Skeletal muscle tissue (tissue), 3 donors: ENCODE measurements at regions not wholly inside any gene's neighbourhood (a gene's known extent, or its start where the extent isn't known, plus 50 kb on each side); places are given as distances from the start of the nearest gene placed in this dataset.

Experiments
- H3K27ac ChIP-seq: one replicate; pipeline ENCODE4 v1.7.0; 2013; ENCODE audit warnings: mild to moderate bottlenecking, low read depth, low read length, inconsistent platforms
- H3K27me3 ChIP-seq, 3 donors: one replicate each; pipeline ENCODE4 v1.7.0; 2013; ENCODE audit warnings: low read length in 3 of 3; ENCODE audit not compliant: control insufficient read depth in 3 of 3, insufficient read depth in 3 of 3
- H3K36me3 ChIP-seq, 3 donors: one replicate each; pipeline ENCODE4 v1.7.0; 2013; ENCODE audit warnings: low read length in 3 of 3; ENCODE audit not compliant: control insufficient read depth in 3 of 3, insufficient read depth in 3 of 3
- H3K4me1 ChIP-seq, 3 donors: one replicate each; pipeline ENCODE4 v1.7.0; 2013; ENCODE audit warnings: low read length in 3 of 3, mild to moderate bottlenecking in 3 of 3; ENCODE audit not compliant: control insufficient read depth in 3 of 3, insufficient read depth in 3 of 3
- H3K4me3 ChIP-seq, 3 donors: one replicate each; pipeline ENCODE4 v1.7.0; 2013; ENCODE audit warnings: low read length in 3 of 3
- H3K9ac ChIP-seq, 3 donors: one replicate each; pipeline ENCODE4 v1.7.0; 2013; ENCODE audit warnings: low read length in 3 of 3, mild to moderate bottlenecking in 3 of 3, moderate library complexity in 2 of 3, low read depth in 1 of 3
- H3K9me3 ChIP-seq, 3 donors: one replicate each; pipeline ENCODE4 v1.7.0; 2013; ENCODE audit warnings: low read length in 3 of 3; ENCODE audit not compliant: control insufficient read depth in 3 of 3
- donor health status: Osteomylitis.

GRCh38 chr7:81584667-81585066, 185.2 kb downstream of the HGF start:
- Histone ChIP-seq H3K9ac (no peak overlapping the region), H3K27me3 (no peaks in the 10 kb centered on the region), H3K36me3 (no peaks in the 10 kb centered on the region), H3K4me3 (no peak overlapping the region), H3K9me3 (no peaks in the 10 kb centered on the region), H3K27ac (no peak overlapping the region), H3K4me1 (no peaks in the 10 kb centered on the region)

- H3K9ac ChIP-seq = no peak overlapping the region
- no peaks in the 10 kb centered on the region for H3K9me3 ChIP-seq
- H3K4me1 ChIP-seq = no peaks in the 10 kb centered on the region
- no peaks in the 10 kb centered on the region for H3K27me3 ChIP-seq
- no peaks in the 10 kb centered on the region for H3K36me3 ChIP-seq
- H3K27ac ChIP-seq = no peak overlapping the region
- no peak overlapping the region for H3K4me3 ChIP-seq
Observed at GRCh38 chr7:81583882-81584533, 185.8 kb downstream of the HGF start.

GRCh38 chr7:81583090-81583489, 186.8 kb downstream of the HGF start:
- Histone ChIP-seq H3K4me3 (no peak overlapping the region), H3K4me1 (no peaks in the 10 kb centered on the region), H3K36me3 (no peaks in the 10 kb centered on the region), H3K27ac (no peak overlapping the region), H3K27me3 (no peaks in the 10 kb centered on the region), H3K9me3 (no peaks in the 10 kb centered on the region), H3K9ac (no peak overlapping the region)

GRCh38 chr7:81577642-81578340, 192.1 kb downstream of the HGF start:
- Histone ChIP-seq H3K36me3 (no peaks in the 10 kb centered on the region), H3K9ac (no peak overlapping the region), H3K4me3 (no peak overlapping the region), H3K4me1 (no peaks in the 10 kb centered on the region), H3K27me3 (no peaks in the 10 kb centered on the region), H3K9me3 (no peaks in the 10 kb centered on the region), H3K27ac (no peak overlapping the region)

GRCh38 chr7:81574723-81575326, 195.0 kb downstream of the HGF start:
- Histone ChIP-seq H3K27ac (no peak overlapping the region), H3K4me1 (no peaks in the 10 kb centered on the region), H3K36me3 (no peaks in the 10 kb centered on the region), H3K9ac (no peak overlapping the region), H3K4me3 (no peak overlapping the region), H3K27me3 (no peaks in the 10 kb centered on the region), H3K9me3 (no peaks in the 10 kb centered on the region)

GRCh38 chr7:81573932-81574331, 195.9 kb downstream of the HGF start:
- H3K36me3 ChIP-seq = no peaks in the 10 kb centered on the region
- no peaks in the 10 kb centered on the region for H3K4me1 ChIP-seq
- no peak overlapping the region for H3K9ac ChIP-seq
- H3K4me3 ChIP-seq = no peak overlapping the region
- no peaks in the 10 kb centered on the region for H3K27me3 ChIP-seq
- no peak overlapping the region for H3K27ac ChIP-seq
- no peaks in the 10 kb centered on the region for H3K9me3 ChIP-seq

- no peak overlapping the region for H3K4me3 ChIP-seq
- H3K36me3 ChIP-seq = no peaks in the 10 kb centered on the region
- no peak overlapping the region for H3K9ac ChIP-seq
- H3K9me3 ChIP-seq = no peaks in the 10 kb centered on the region
- no peak overlapping the region for H3K27ac ChIP-seq
- H3K27me3 ChIP-seq = no peaks in the 10 kb centered on the region
- no peaks in the 10 kb centered on the region for H3K4me1 ChIP-seq
Observed at GRCh38 chr7:81573128-81573527, 196.7 kb downstream of the HGF start.

- Histone ChIP-seq H3K27ac (no peak overlapping the region), H3K9ac (no peak overlapping the region), H3K4me3 (no peak overlapping the region), H3K4me1 (no peaks in the 10 kb centered on the region), H3K27me3 (no peaks in the 10 kb centered on the region), H3K9me3 (no peaks in the 10 kb centered on the region), H3K36me3 (no peaks in the 10 kb centered on the region)
Observed at GRCh38 chr7:81562581-81562980, 207.3 kb downstream of the HGF start.

GRCh38 chr7:81560708-81561107, 209.1 kb downstream of the HGF start:
- H3K9ac ChIP-seq = no peak overlapping the region
- no peaks in the 10 kb centered on the region for H3K36me3 ChIP-seq
- no peak overlapping the region for H3K4me3 ChIP-seq
- H3K27me3 ChIP-seq = no peaks in the 10 kb centered on the region
- no peak overlapping the region for H3K27ac ChIP-seq
- H3K9me3 ChIP-seq = no peaks in the 10 kb centered on the region
- no peaks in the 10 kb centered on the region for H3K4me1 ChIP-seq

- no peaks in the 10 kb centered on the region for H3K36me3 ChIP-seq
- no peaks in the 10 kb centered on the region for H3K9me3 ChIP-seq
- H3K9ac ChIP-seq = no peak overlapping the region
- H3K4me1 ChIP-seq = no peaks in the 10 kb centered on the region
- H3K4me3 ChIP-seq = no peak overlapping the region
- no peaks in the 10 kb centered on the region for H3K27me3 ChIP-seq
- H3K27ac ChIP-seq = no peak overlapping the region
Observed at GRCh38 chr7:81549484-81550016, 220.3 kb downstream of the HGF start.
